GM19351 (cell line): ENCODE measurements at regions not wholly inside any gene's neighbourhood (a gene's known extent, or its start where the extent isn't known, plus 50 kb on each side); places are given as distances from the start of the nearest gene placed in this dataset.

Experiments
- ATAC-seq: cut with Tn5 transposase; IDR thresholded peaks from one replicate; pipeline ENCODE4 v1.9.1; 2021; ENCODE audit warnings: mild to moderate bottlenecking, moderate library complexity; ENCODE audit not compliant: unreplicated experiment

- ATAC-seq, result no peak
Observed at GRCh38 chr16:86823125-86823524, 244.8 kb downstream of the FOXL1 start.

DNA sequence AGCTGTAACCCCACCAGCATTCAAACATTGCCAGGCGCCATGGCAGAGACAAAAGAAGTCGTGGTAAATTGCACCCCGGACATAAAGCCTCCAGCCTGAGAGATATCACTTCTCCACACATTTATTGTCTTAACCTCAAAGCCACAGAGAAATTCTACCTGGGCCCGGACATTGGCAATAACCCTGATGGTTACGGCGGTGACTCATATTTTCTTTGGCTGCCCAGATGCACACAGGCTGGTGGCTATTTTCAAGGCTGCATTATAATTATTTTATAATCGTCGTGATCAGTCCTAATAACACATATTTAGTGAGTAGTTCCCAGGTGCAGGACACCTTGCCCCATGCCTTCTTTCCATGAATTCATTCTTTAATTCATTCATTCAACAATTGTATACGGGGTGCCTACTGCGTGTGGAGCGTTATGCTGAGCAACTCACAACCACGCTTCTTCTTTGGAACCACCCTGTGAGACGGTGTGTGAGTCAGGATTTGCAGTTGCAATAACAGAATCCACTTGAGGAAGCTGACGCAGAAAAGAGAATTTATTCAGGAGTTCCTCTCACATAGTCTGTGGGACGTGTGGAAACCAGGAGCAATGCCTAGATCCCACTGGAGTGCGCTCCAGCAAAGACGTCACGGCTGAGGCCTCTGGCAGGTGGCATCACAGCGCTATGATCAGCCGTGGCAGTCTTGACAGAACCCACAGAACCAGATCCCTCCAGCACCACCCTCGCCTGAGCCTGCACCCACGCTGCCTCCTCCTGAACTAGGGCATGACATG, 245.7 kb downstream of the FOXL1 start:
- no peak for ATAC-seq

GRCh38 chr16:86824751-86825296, 246.5 kb downstream of the FOXL1 start:
- ATAC-seq, result no peak

GRCh38 chr16:86825631-86826030, 247.3 kb downstream of the FOXL1 start:
- ATAC-seq, result no peak

DNA sequence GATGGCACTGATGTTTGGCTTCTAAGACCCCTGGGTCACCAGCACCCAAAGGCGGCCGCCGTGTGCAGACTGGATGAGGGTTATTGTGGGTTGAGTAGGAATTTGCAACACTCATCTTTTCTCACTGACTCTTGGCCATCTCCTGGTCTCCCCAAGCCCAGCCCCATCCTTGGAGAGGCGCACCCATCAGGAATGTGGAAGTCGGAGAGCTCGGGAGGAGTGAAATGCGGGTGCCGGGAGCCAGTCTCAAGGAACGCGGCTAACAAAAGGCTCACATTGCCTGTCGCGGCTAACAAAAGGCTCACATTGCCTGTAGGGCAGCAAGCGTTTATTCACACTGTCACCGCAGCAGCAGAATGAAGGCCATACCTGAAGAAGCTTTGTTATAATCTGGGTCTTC, 248.6 kb downstream of the FOXL1 start:
- ATAC-seq, result no peak

GRCh38 chr16:86827521-86827920, 249.2 kb downstream of the FOXL1 start:
- no peak for ATAC-seq

- no peak for ATAC-seq
Observed at GRCh38 chr16:86828202-86828601, 249.9 kb downstream of the FOXL1 start.

GRCh38 chr16:86828653-86829052, 250.3 kb downstream of the FOXL1 start:
- ATAC-seq, result no peak

GRCh38 chr16:86831366-86831765, 253.0 kb downstream of the FOXL1 start:
- no peak for ATAC-seq

- no peak for ATAC-seq
Observed at GRCh38 chr16:86833136-86833535, 254.8 kb downstream of the FOXL1 start.

DNA sequence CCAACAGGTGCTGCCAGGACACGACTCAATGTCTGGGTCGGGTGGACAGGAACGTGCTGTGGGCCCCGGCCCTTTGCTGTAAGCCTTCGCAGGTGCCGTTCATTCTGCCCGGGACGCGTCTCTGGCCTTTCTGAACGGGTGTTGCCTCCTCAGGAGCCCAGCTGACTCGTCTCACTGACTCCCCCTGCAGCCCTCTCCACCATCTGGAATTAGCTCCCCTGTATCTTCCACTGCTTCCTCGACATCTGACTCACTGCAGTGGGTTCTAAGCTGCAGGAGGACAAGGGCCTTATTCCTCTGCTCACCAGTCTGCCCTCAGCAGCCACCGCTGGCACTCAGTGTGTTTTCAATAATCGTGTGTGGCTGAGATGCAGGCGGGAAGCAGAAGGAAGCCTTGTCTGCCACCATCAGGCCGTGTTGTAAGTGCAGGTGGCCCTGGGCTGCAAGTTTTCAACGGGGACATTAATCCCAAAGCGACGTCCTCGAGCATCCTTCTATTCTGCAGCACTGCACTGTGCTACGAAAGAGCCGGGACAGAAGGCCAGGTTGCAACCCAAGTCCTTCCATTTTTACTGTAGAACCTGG, 256.2 kb downstream of the FOXL1 start:
- no peak for ATAC-seq

GRCh38 chr16:86835982-86836381, 257.6 kb downstream of the FOXL1 start:
- no peak for ATAC-seq

DNA sequence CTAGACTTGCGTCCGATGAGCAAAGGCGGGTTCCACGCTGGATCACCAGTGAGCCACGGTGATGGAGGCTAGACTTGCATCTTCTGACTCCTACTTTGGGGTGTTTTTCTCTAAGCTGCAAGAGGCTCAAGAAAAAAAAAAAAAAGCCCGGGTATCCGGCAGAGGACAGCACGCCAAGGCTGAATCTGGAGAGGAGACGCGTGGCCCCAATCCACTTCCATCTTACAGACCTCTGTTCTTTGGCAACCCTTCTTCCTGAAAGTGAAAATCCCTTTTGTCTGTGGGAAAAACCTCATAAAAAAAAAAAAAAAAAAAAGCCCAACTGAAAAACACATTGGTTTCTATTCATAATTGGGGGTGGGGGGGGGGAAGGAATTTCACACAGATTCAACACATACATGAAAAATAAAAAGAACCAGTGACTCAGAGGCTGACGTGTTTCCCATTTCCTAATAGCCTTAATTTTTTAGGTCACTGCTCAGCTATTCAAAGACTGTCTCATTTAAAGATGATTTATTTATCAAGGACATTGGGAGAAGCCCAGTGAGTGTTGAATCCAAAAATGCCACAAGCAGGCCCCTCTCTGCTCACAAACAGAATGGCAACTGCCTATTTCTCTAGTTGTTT, 258.3 kb downstream of the FOXL1 start:
- no peak for ATAC-seq

GRCh38 chr16:86843812-86844211, 265.5 kb downstream of the FOXL1 start:
- ATAC-seq, result no peak

DNA sequence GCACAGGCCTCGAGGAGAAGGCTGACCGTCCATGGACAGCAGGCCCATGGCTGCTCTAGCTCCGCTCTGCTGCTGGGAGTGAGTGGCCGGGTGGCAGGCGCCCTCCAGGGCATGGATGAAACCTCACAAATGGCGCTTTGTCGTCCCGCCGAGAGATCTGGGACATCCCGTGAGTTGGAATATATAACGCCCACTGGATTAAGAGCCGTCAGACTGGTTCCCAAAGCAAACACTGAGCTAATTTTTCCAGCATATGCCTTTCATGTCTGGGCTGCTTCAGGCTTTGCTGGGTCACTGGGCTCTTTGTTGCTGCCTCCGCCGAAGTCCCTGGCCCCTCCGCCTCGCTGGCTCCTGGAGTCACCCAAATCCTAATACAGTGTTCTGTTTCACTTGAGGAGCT, 266.3 kb downstream of the FOXL1 start:
- ATAC-seq, result no peak

GRCh38 chr16:86846136-86846535, 267.8 kb downstream of the FOXL1 start:
- no peak for ATAC-seq

DNA sequence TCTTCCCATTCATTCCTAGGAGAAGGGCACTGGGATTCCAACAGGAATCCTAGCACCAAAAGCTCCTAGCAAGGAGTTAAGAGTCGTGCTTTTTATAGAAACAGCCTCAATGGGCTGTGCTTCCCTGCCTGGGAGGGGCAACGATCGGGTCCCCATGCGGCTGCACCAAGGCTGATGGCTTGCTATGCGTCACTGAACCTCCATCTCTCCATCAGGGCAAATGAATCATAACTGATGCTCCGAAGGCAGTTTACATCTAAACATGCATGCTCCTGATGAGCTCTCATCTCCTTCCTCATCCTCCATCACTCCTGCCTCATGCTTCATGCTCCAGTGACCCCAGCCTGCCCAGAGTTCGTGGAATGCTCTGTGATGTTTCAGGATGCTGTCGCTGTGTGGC, 270.5 kb downstream of the FOXL1 start:
- no peak for ATAC-seq

GRCh38 chr16:86850670-86851069, 272.3 kb downstream of the FOXL1 start:
- no peak for ATAC-seq

- no peak for ATAC-seq
Observed at GRCh38 chr16:86852135-86852534, 273.8 kb downstream of the FOXL1 start.

- ATAC-seq, result no peak
Observed at GRCh38 chr16:86854058-86854621, 275.8 kb downstream of the FOXL1 start.

DNA sequence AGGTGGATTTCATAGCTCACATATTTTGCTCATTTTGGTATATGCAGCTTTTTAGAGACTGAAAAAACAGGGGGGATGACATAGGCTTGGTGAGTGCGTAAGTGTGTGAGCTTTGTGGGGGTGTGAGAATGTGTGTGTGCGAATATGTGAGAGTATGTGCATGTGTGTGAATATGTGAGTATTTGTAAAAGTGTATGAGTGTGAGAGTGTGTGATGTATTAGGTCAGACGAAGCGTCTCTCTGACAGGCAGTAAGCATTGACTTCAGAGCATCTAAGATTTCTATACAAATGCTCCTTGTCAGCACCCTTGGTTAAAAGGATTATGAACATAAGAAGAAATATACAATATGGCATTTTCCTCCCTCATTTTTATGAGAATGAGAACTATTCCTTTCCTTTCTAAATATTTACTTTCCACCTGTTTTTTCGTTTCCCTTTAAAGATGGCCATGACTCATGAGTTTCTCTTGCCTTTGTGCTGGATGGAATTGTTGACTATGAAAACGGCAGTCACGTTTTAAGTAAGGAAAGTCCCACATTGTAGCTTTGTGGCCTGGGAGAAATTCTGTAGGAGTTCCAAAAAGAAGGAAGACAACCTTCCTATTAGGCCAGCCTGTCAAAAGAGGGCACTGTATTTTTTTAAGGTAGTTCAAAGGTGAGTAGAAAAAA, 276.4 kb downstream of the FOXL1 start:
- ATAC-seq, result no peak
